Hepatocyte (in vitro differentiated cells): ENCODE measurements at regions not wholly inside any gene's neighbourhood (a gene's known extent, or its start where the extent isn't known, plus 50 kb on each side); places are given as distances from the start of the nearest gene placed in this dataset.

Experiments
- EZH2 ChIP-seq: fragments of 200-600 bp; sonication (generic); IDR thresholded peaks from 2 replicates; pipeline ENCODE4 v1.6.1; 2016; ENCODE audit warnings: antibody characterized with exemption, mild to moderate bottlenecking, borderline replicate concordance
- EZH2phosphoT487 ChIP-seq: fragments of 200-600 bp; sonication (generic); IDR thresholded peaks from one replicate; pipeline ENCODE4 v1.6.1; 2018; ENCODE audit warnings: antibody characterized with exemption, mild to moderate bottlenecking, low read depth, moderate library complexity; ENCODE audit not compliant: unreplicated experiment, severe bottlenecking
- TF ChIP-seq, protein P1 (sequence below): fragments of 200-600 bp; sonication (generic); IDR thresholded peaks from 2 replicates; pipeline ENCODE4 v1.5.1; 2016; ENCODE audit warnings: antibody characterized with exemption, mild to moderate bottlenecking; ENCODE audit not compliant: poor library complexity

GRCh38 chr7:110454713-110455112, 636.2 kb upstream of the LRRN3 start:
- TF ChIP-seq, protein P1, sequence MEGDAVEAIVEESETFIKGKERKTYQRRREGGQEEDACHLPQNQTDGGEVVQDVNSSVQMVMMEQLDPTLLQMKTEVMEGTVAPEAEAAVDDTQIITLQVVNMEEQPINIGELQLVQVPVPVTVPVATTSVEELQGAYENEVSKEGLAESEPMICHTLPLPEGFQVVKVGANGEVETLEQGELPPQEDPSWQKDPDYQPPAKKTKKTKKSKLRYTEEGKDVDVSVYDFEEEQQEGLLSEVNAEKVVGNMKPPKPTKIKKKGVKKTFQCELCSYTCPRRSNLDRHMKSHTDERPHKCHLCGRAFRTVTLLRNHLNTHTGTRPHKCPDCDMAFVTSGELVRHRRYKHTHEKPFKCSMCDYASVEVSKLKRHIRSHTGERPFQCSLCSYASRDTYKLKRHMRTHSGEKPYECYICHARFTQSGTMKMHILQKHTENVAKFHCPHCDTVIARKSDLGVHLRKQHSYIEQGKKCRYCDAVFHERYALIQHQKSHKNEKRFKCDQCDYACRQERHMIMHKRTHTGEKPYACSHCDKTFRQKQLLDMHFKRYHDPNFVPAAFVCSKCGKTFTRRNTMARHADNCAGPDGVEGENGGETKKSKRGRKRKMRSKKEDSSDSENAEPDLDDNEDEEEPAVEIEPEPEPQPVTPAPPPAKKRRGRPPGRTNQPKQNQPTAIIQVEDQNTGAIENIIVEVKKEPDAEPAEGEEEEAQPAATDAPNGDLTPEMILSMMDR, result no peak
- TF ChIP-seq EZH2phosphoT487 (no peak), EZH2 (no peak)
